ENCODE measurements at regions not wholly inside any gene's neighbourhood (a gene's known extent, or its start where the extent isn't known, plus 50 kb on each side); places are given as distances from the start of the nearest gene placed in this dataset.
"Not testable (repeated sequence)": the region's sequence is repeated elsewhere in the genome, so short reads cannot be mapped to it uniquely, and the experiment has no call there.

DNA sequence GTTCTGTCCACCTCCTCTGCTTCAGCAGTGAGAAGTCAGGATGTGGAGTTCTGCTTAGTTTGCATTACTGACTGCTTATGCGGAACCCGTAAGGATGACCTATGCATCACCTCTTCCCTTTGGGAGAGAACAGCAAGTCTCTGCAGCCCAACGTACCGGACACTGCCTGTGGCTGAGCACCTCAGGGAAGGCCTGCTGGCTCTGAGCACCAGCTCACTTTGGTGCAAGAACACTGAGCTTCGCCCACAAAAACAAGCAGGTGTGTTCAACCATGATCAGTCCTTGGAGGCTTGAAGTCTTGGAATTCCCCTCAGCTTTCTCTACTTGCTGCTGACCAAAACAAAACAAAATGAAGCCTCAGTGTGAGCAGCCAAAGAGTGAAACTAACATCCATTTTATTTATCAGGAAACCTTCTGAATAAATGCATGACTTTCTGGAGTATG, 52.7 kb upstream of the NCK2 start:
- DNase-seq (ENCODE audit: low read depth in 2 of 2), result no peak

GRCh38 chr2:105690566-105690965, 54.1 kb upstream of the NCK2 start:
- DNase-seq (ENCODE audit: low read depth in 2 of 2), result no peak

GRCh38 chr2:105689484-105689883, 55.2 kb upstream of the NCK2 start:
- DNase-seq (ENCODE audit: low read depth in 2 of 2), result no peak

- DNase-seq (ENCODE audit: low read depth in 2 of 2), result no peak
These were observed 55.8 kb upstream of the NCK2 start for GRCh38 chr2:105688946-105689345.

DNA sequence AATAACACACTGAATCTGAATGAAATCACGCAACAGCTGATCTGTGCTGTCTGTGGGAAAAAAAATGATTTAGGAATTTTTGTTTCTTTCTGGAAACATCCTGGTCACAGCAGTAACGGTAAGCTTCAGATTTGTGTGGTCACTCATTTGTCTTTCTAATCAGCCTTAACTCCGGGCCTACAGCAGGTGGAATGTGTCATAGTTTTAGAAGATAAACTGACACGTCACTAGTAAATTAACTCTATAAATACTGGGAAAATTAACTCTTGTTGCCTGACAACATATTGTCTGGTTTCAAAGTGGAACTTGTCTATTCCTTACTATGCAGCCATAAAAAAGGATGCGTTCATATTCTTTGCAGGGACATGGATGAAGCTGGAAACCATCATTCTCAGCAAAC, 58.1 kb upstream of the NCK2 start:
- DNase-seq (ENCODE audit: low read depth in 2 of 2), result no peak

- DNase-seq (ENCODE audit: low read depth in 2 of 2), result no peak
These were observed 61.7 kb upstream of the NCK2 start for GRCh38 chr2:105683011-105683492.

DNA sequence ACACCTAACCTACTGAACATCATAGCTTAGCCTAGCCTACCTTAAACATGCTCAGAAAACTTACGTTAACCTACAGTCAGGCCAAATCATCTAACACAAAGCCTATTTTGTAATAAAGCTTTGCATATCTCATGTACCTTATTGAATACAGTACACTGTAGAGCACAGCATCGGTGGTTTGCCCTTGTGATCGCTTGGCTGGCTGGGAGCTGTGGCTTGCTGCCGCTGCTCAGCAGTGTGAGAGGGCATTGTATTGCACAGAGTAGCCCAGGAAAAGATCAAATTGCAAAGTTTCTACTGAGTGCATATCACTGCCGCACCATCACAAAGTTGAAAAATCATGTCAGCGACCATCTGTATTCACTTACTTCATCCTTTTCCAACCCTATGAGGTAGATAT, 62.3 kb upstream of the NCK2 start:
- DNase-seq (ENCODE audit: low read depth in 2 of 2), result no peak

DNA sequence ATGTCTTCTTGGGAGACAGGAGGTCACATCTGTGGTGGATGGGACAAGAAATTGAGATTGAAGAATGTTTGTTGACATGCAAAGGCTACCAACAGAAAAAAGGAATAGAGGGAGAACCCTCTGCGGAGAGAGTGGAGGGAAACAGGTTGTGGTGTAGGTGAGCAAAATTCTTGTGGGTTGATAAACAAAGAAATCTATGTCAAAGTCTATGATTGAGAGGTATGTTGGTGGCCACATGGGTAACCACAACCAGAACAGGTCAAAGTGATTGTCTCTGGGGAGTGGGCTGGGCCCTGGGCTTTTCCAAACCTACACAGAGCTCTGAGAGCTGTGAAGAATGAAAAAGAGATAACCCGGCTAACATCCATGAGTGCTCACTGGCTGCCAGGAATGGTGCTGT, 62.8 kb upstream of the NCK2 start:
- DNase-seq (ENCODE audit: low read depth in 2 of 2), result no peak

- no peak for DNase-seq (ENCODE audit: low read depth in 2 of 2)
These were observed 64.4 kb upstream of the NCK2 start for GRCh38 chr2:105680357-105680756.

GRCh38 chr2:105678346-105678745, 66.4 kb upstream of the NCK2 start:
- DNase-seq (ENCODE audit: low read depth in 2 of 2), result no peak

DNA sequence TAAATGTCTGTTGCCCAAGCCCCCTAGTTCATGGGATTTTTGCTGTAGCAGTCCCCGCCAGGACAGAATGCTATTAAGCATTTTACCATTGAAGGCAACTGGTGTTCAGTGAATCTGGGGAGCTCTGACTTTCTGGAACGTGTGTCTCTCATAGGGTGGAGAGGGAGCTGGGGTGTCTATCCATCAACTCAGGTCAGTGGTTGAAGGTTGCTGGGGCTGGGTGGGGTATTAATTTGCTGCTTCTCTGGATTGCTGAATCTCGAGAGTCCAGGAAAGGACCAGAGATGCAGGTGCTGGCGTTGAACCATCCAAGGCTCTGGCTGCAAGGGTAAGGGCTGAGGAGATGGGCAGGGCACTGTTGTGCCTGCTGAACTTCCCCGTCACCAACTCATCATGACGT, 66.8 kb upstream of the NCK2 start:
- DNase-seq (ENCODE audit: low read depth in 2 of 2), result no peak

DNA sequence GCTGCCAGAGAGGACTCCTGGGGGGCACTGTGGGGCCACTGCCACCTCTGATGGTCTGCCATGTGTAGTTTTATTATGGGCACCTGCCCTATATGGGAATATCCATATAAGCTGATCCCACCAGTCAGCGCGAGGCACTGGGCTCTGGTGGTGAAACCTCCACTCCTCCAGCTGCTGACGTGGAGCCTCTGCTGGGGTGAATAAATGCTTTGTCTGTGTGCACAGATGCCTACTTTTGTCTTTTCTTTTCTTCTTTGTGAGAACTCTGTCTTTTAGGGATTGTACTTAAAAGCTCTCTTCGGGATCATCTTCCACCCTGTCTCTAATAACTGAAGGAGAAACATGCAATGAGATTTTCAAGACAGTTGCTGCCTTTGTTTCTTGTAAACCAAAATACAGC, 68.9 kb upstream of the NCK2 start:
- DNase-seq (ENCODE audit: low read depth in 2 of 2), result no peak

GRCh38 chr2:105674859-105675541, 69.7 kb upstream of the NCK2 start:
- DNase-seq (ENCODE audit: low read depth in 2 of 2), result peak in 1 of 2 donors; percentile 35

DNA sequence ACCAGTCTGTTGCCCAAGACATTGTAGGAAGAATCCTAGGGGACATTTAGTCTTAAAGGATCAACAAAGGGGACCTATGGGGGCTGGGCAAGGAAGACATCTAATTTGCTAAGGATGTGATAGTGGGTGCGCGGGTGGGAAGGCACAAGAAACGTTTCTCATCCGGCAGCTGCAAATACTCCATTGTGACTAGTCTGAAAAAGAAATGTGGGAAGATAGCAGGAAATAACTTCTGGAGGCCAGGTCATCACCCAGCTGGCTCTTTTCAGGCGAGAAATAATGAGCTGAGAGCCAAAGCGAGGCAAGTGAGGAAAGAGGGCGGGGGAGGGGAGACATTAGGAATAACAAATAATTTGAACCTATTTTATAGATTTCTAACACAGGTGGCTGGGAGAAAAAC, 70.3 kb upstream of the NCK2 start:
- no peak for DNase-seq (ENCODE audit: low read depth in 2 of 2)

DNA sequence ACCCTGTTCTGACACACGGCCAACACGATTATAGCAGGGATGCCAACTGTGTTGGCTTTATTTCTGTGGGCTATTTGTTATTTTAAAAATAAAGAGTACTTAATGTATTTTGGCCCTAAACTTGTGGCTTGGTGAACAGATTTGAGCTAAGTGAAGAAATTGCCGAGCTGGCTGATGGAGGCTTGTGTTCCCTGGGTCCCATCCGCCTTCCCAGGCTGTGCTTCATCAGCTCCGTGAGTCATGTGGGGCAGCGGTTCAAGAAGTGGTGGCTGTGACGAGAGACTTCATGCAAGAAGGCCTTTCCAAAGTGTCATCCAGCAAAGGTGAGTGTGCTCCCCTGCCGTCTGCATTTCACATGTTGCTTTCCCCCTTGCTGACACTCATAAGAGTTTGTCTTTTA, 73.6 kb upstream of the NCK2 start:
- DNase-seq (ENCODE audit: low read depth in 2 of 2), result no peak

- no peak for DNase-seq (ENCODE audit: low read depth in 2 of 2)
These were observed 75.3 kb upstream of the NCK2 start for GRCh38 chr2:105669384-105669891.

- no peak for DNase-seq (ENCODE audit: low read depth in 2 of 2)
These were observed 79.2 kb upstream of the NCK2 start for GRCh38 chr2:105665480-105665879.

- no peak for DNase-seq (ENCODE audit: low read depth in 2 of 2)
These were observed 84.2 kb upstream of the NCK2 start for GRCh38 chr2:105660489-105660888.

- DNase-seq (ENCODE audit: low read depth in 2 of 2), result not testable (repeated sequence)
These were observed 88.7 kb upstream of the NCK2 start for GRCh38 chr2:105655723-105656606.

GRCh38 chr2:105655244-105655643, 89.5 kb upstream of the NCK2 start:
- no peak for DNase-seq (ENCODE audit: low read depth in 2 of 2)

DNA sequence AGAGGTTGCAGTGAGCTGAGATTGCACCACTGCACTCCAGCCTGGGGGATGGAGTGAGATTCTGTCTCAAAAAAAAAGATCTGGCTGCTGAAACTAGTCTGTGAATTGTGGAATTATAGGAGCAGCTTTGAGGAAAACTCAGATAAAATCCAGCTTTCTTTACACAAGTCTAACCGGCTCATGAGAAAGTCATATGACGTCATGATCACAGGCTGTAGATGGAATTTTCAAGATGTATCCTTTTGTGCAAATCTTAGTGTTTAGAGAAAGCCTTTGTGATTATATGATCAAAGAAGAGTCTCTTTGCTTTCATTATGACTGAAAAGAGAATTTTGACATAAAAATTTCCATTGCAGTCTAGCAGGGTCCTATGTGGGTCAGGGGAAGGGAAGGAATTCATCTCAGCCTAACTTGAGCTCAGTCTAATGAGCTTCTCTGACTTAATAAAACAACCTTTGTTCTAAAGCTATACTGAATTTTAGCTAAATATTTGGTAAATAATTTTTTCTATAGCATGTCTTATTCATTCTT, 90.2 kb upstream of the NCK2 start:
- no peak for DNase-seq (ENCODE audit: low read depth in 2 of 2)

- DNase-seq (ENCODE audit: low read depth in 2 of 2), result no peak
These were observed 91.4 kb upstream of the NCK2 start for GRCh38 chr2:105653302-105653701.
